ENCODE measurements at regions not wholly inside any gene's neighbourhood (a gene's known extent, or its start where the extent isn't known, plus 50 kb on each side); places are given as distances from the start of the nearest gene placed in this dataset.

DNA sequence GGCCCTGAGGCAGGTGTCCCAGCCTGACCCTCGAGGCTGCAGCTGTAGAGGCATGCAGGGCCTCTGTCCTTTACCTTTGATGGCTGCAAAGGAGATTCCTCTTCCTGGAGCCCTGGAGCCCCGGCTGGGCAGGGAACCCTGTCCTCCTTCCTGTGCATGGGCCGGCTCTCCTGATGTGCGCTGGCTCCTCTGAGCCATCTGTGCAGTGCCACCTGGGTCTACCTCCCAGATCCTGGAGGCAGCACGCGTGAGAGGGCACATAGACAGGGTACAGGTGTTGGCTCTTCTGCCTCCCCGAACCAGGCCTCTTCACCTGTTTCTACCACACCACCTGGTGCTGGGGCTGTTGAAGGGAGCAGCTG lies 115.1 kb downstream of the BEGAIN start:
- no peak for FAIRE-seq
- Histone ChIP-seq H3K4me2 (ENCODE audit: insufficient read depth, low read length) (no peak overlapping the region), H3K27ac (ENCODE audit: extremely low read depth, low read depth, low read length) (no peak overlapping the region), H3K9me3 (replicated peaks; ENCODE audit: control insufficient read depth, insufficient read depth, low read depth, low read length) (no peaks in the 10 kb centered on the region), H3K9me1 (ENCODE audit: control insufficient read depth, insufficient read depth, low read length) (no peaks in the 10 kb centered on the region), H4K20me1 (replicated peaks; ENCODE audit: control insufficient read depth, insufficient read depth, low read length) (peaks cover 3% of the 10 kb centered on the region; the same call in 1 of the 2 replicates), H3K9ac (ENCODE audit: insufficient read depth in 1 of 2, low read depth in 2 of 2, low read length in 2 of 2) (no peak overlapping the region), H3K4me3 (no peak overlapping the region), H3K4me1 (replicated peaks in 1 of 2; ENCODE audit: control insufficient read depth in 2 of 2, insufficient read depth in 2 of 2, low read length in 2 of 2) (no peaks in the 10 kb centered on the region; a peak in 2 of 5 replicates), H2AFZ (ENCODE audit: low read depth, low read length) (no peak overlapping the region), H3K27me3 (ENCODE audit: control insufficient read depth in 2 of 2, insufficient read depth in 2 of 2, low read length in 2 of 2) (no peaks in the 10 kb centered on the region), H3K36me3 (ENCODE audit: control insufficient read depth, insufficient read depth, low read length) (no peaks in the 10 kb centered on the region), H3K79me2 (ENCODE audit: control insufficient read depth, insufficient read depth, low read length) (no peaks in the 10 kb centered on the region)
- in situ Hi-C loops (cut with MboI) (no loop called here), intact Hi-C loops (cut with micrococcal nuclease) (no loop called here)
- no TSS peak for BruUV-seq (replicated peaks)
- TF ChIP-seq ZBTB12 (CRISPR knock-in tag; IDR thresholded peaks at IDR 0.05) (no peak), FOSL1 (tag; conservative IDR thresholded peaks at IDR 0.05) (no peak), ZBTB17 (CRISPR knock-in tag; IDR thresholded peaks at IDR 0.05) (no peak), EHMT2 (IDR thresholded peaks at IDR 0.05) (no peak), ZNF444 (CRISPR knock-in tag; IDR thresholded peaks at IDR 0.05) (no peak), SPI1 (IDR thresholded peaks at IDR 0.05; ENCODE audit: borderline replicate concordance, low read depth, low read length) (no peak)
- TF ChIP-seq, protein P1, sequence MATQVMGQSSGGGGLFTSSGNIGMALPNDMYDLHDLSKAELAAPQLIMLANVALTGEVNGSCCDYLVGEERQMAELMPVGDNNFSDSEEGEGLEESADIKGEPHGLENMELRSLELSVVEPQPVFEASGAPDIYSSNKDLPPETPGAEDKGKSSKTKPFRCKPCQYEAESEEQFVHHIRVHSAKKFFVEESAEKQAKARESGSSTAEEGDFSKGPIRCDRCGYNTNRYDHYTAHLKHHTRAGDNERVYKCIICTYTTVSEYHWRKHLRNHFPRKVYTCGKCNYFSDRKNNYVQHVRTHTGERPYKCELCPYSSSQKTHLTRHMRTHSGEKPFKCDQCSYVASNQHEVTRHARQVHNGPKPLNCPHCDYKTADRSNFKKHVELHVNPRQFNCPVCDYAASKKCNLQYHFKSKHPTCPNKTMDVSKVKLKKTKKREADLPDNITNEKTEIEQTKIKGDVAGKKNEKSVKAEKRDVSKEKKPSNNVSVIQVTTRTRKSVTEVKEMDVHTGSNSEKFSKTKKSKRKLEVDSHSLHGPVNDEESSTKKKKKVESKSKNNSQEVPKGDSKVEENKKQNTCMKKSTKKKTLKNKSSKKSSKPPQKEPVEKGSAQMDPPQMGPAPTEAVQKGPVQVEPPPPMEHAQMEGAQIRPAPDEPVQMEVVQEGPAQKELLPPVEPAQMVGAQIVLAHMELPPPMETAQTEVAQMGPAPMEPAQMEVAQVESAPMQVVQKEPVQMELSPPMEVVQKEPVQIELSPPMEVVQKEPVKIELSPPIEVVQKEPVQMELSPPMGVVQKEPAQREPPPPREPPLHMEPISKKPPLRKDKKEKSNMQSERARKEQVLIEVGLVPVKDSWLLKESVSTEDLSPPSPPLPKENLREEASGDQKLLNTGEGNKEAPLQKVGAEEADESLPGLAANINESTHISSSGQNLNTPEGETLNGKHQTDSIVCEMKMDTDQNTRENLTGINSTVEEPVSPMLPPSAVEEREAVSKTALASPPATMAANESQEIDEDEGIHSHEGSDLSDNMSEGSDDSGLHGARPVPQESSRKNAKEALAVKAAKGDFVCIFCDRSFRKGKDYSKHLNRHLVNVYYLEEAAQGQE (IDR thresholded peaks at IDR 0.05; ENCODE audit: borderline replicate concordance), result no peak
- TF ChIP-seq, protein P1 (CRISPR knock-in tag; IDR thresholded peaks at IDR 0.05; ENCODE audit: low read depth), result no peak
- 16% methylated on average over 4 of the region's 7 CpGs for WGBS (ENCODE audit: insufficient coverage, low coverage, missing lambda C conversion rate)
- no peak for ATAC-seq
- no peak for DNase-seq (ENCODE audit: extremely low read depth in 1 of 4, low spot score in 3 of 4)
- ChIA-PET POLR2A (no interaction called here), CTCF (ENCODE audit: low intra/inter-chr PET ratio) (no interaction called here)
